DND-41 (cell line): ENCODE measurements at regions not wholly inside any gene's neighbourhood (a gene's known extent, or its start where the extent isn't known, plus 50 kb on each side); places are given as distances from the start of the nearest gene placed in this dataset.

ENCODE experiments used
- ATAC-seq: fragments of 200-7000 bp; cut with Tn5 transposase; 3 replicates; pipeline ENCODE4 v1.9.1; 2021; ENCODE audit warnings: low read depth; ENCODE audit not compliant: insufficient read depth
- DNase-seq: peaks from one replicate; pipeline ENCODE4 v3.0.0-alpha.2; 2020
- H2AFZ ChIP-seq: 2 replicates; pipeline ENCODE4 v1.6.0; 2012; ENCODE audit warnings: low read depth, low read length
- H3K27ac ChIP-seq: 2 replicates; pipeline ENCODE4 v1.5.1; 2012; ENCODE audit warnings: low read length, inconsistent platforms
- H3K27me3 ChIP-seq: fragments of 200-600 bp; sonication (generic); 2 replicates; pipeline ENCODE4 v1.6.0; 2012; ENCODE audit warnings: low read length, mild to moderate bottlenecking, inconsistent platforms; ENCODE audit not compliant: insufficient read depth, poor library complexity
- H3K36me3 ChIP-seq: 2 replicates; pipeline ENCODE4 v1.5.1; 2012; ENCODE audit warnings: low read length, inconsistent platforms; ENCODE audit not compliant: insufficient read depth
- H3K4me1 ChIP-seq: 2 replicates; pipeline ENCODE4 v1.5.1; 2012; ENCODE audit warnings: mild to moderate bottlenecking, low read length; ENCODE audit not compliant: insufficient read depth
- H3K4me2 ChIP-seq: 2 replicates; pipeline ENCODE4 v1.6.0; 2012; ENCODE audit warnings: mild to moderate bottlenecking, moderate library complexity, low read length, inconsistent platforms; ENCODE audit not compliant: insufficient read depth
- H3K4me3 ChIP-seq, 2 experiments: fragments of 200-600 bp in 1 of 2; shearing (Covaris generic) in 1 of 2; 2 replicates each; pipeline ENCODE4 v1.5.1; 2012 to 2016; ENCODE audit warnings: inconsistent platforms in 2 of 2, low read length in 2 of 2, mild to moderate bottlenecking in 2 of 2, low read depth in 1 of 2, moderate library complexity in 1 of 2
- H3K79me2 ChIP-seq: 2 replicates; pipeline ENCODE4 v1.6.0; 2012; ENCODE audit warnings: low read length, inconsistent platforms; ENCODE audit not compliant: insufficient read depth
- H3K9ac ChIP-seq: 2 replicates; pipeline ENCODE4 v1.6.0; 2012; ENCODE audit warnings: low read depth, mild to moderate bottlenecking, inconsistent platforms, low read length, moderate library complexity
- H3K9me3 ChIP-seq: 2 replicates; pipeline ENCODE4 v1.5.1; 2012; ENCODE audit warnings: low read length, moderate library complexity, mild to moderate bottlenecking, inconsistent platforms; ENCODE audit not compliant: insufficient read depth, severe bottlenecking
- H4K20me1 ChIP-seq: 2 replicates; pipeline ENCODE4 v1.6.0; 2012; ENCODE audit warnings: low read length; ENCODE audit not compliant: insufficient read depth
- EZH2 ChIP-seq: IDR thresholded peaks from 3 replicates; pipeline ENCODE4 v1.6.1; 2012; ENCODE audit warnings: borderline replicate concordance, low read depth, mild to moderate bottlenecking, moderate library complexity, low read length, inconsistent platforms; ENCODE audit not compliant: severe bottlenecking
- TF ChIP-seq, protein P1 (sequence below): IDR thresholded peaks from 2 replicates; pipeline ENCODE4 v1.5.1; 2012; ENCODE audit warnings: borderline replicate concordance, low read length, moderate library complexity, mild to moderate bottlenecking; ENCODE audit not compliant: poor library complexity, severe bottlenecking; ENCODE audit errors: extremely low read depth

DNA sequence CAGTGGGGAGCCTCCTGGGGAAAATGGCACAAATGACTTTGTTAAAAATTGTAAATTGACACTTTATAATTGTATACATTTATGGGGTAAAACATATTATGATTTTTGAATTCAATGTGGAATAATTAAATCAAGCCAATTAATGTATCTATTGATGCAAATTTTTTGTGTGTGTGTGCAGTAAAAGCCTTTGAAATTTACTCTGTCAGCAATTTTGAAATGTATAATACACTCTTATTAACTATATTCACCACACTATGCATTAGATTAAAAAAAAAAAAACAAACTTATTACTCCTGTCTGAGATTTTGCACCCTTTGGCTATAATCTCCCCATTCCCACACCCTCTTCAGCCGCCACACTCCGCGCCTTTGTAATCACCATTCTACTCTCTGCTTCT, 119.2 kb downstream of the S1PR1 start:
- Histone ChIP-seq H3K9me3 (peaks cover 2% of the 10 kb centered on the region), H3K79me2 (no peaks in the 10 kb centered on the region), H3K27me3 (no peaks in the 10 kb centered on the region), H2AFZ (no peak overlapping the region; the same call in 1 of the 2 replicates), H3K9ac (peak overlapping the region; percentile 54), H3K4me2 (no peak overlapping the region), H3K4me3 (no peak overlapping the region), H3K4me1 (peaks cover 73% of the 10 kb centered on the region), H4K20me1 (no peaks in the 10 kb centered on the region), H3K27ac (peak overlapping the region; percentile 93), H3K36me3 (no peaks in the 10 kb centered on the region)
- DNase-seq (no peak), ATAC-seq (no peak)
- TF ChIP-seq EZH2 = no peak

DNA sequence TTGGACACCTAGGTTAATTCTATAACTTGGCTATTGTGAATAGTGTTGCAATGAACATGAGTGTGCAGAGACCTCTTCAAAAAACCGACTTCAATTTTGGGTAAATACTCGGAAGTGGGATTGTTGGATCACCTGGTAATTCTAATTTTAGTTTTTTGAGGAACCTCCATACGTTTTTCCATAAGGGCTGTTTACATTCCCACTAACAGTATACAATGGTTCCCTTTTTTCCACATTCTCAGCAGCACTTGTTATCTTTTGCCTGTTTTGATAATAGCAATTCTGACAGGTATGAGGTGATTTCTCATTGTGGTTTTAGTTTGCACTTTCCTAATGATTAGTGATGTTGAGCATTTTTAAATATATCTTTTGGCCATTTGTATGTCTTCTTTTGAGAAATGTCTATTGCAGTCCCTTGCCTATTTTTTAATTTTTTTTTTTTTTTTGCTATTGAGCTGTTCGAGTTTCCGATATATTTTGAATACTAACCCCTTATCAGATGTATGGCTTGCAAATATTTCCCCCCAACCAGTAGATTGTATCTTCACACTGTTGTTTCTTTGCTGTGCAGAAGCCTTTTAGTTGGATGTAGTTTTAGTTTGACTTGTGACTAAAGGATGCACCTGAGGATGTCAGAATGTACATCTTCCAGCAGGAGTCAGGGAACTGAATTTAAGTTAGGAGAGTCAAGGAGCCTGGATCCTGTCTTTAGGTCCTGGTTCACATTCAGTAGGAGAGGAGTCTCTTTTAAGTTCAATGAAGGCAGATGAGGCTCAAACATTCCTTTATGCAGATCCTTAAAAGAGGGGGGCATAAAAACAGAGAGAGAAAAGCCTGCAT, 120.0 kb downstream of the S1PR1 start:
- no peaks in the 10 kb centered on the region for H3K36me3 ChIP-seq
- H4K20me1 ChIP-seq = no peaks in the 10 kb centered on the region
- peaks cover 65% of the 10 kb centered on the region for H3K4me1 ChIP-seq
- DNase-seq = no peak
- peaks cover 2% of the 10 kb centered on the region for H3K9me3 ChIP-seq
- H3K4me2 ChIP-seq = peak overlapping the region; percentile 33
- peak overlapping the region; percentile 93 for H3K27ac ChIP-seq
- H2AFZ ChIP-seq = no peak overlapping the region; the same call in none of the 2 replicates
- peak overlapping the region; percentile 54 for H3K9ac ChIP-seq
- TF ChIP-seq, protein P1, sequence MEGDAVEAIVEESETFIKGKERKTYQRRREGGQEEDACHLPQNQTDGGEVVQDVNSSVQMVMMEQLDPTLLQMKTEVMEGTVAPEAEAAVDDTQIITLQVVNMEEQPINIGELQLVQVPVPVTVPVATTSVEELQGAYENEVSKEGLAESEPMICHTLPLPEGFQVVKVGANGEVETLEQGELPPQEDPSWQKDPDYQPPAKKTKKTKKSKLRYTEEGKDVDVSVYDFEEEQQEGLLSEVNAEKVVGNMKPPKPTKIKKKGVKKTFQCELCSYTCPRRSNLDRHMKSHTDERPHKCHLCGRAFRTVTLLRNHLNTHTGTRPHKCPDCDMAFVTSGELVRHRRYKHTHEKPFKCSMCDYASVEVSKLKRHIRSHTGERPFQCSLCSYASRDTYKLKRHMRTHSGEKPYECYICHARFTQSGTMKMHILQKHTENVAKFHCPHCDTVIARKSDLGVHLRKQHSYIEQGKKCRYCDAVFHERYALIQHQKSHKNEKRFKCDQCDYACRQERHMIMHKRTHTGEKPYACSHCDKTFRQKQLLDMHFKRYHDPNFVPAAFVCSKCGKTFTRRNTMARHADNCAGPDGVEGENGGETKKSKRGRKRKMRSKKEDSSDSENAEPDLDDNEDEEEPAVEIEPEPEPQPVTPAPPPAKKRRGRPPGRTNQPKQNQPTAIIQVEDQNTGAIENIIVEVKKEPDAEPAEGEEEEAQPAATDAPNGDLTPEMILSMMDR = no peak
- H3K27me3 ChIP-seq = no peaks in the 10 kb centered on the region
- peak; percentile 55 for ATAC-seq
- no peaks in the 10 kb centered on the region for H3K79me2 ChIP-seq
- no peak overlapping the region; a peak in 1 of 4 replicates for H3K4me3 ChIP-seq

DNA sequence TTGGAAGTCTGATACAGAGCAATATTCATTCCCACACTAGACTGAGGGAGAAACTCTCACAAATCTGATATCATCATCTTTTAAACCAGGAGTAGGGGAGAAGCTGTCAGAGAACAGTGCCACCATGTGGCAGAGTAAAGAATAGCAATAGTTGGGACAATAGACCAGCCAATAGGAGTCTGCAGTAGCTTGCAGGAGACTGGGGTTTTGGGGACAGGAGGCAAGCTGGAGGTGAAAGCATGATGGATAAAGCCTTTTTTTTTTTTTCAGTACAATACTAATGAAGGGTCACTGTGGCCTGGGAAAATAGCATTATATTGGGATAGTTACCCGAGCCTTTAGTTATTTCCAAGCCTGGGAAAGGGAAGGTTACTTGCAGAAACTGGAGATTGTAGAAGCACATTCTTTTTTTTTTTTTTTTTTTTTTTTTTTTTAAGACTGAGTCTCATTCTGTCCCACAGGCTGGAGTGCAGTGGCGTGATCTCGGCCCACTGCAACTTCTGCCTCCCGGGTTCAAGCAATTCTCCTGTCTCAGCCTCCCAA, 120.7 kb downstream of the S1PR1 start:
- peak overlapping the region; percentile 33; the same call in 1 of the 2 replicates for H3K4me2 ChIP-seq
- H3K9me3 ChIP-seq = peaks cover 2% of the 10 kb centered on the region
- no peak for TF ChIP-seq EZH2
- TF ChIP-seq, protein P1 = peak; percentile 98
- peaks cover 59% of the 10 kb centered on the region for H3K4me1 ChIP-seq
- ATAC-seq (peak; percentile 97), DNase-seq (peak; percentile 90)
- H3K36me3 ChIP-seq = no peaks in the 10 kb centered on the region
- H3K27me3 ChIP-seq = no peaks in the 10 kb centered on the region
- no peak overlapping the region for H2AFZ ChIP-seq
- no peak overlapping the region for H3K4me3 ChIP-seq
- H4K20me1 ChIP-seq = no peaks in the 10 kb centered on the region
- peak overlapping the region; percentile 54 for H3K9ac ChIP-seq
- peak overlapping the region; percentile 93 for H3K27ac ChIP-seq
- no peaks in the 10 kb centered on the region for H3K79me2 ChIP-seq

DNA sequence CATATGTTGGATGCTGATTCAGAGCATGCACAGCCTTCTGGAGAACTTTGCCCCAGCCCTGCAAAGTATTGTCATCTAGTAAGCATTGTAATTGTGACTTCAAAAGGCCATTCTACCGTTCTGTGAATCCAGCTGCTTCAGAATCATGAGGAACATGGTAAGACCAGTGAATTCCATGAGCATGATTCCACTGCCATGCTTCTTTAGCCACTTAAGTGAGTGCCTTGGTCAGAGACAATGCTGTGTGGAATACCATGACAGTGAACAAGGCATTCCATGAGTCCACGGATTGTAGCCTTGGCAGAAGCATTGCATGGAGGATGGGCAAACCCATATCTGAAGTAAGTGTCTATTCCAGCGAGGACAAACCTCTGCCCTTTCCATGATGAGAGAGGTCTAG, 123.7 kb downstream of the S1PR1 start:
- Histone ChIP-seq H3K4me2 (no peak overlapping the region), H3K4me3 (no peak overlapping the region), H3K79me2 (no peaks in the 10 kb centered on the region), H3K27me3 (no peaks in the 10 kb centered on the region), H3K27ac (peak overlapping the region; percentile 2; the same call in 1 of the 2 replicates), H3K9ac (no peak overlapping the region), H3K4me1 (peaks cover 34% of the 10 kb centered on the region), H3K9me3 (peaks cover 2% of the 10 kb centered on the region), H4K20me1 (no peaks in the 10 kb centered on the region), H2AFZ (no peak overlapping the region), H3K36me3 (no peaks in the 10 kb centered on the region)
- no peak for DNase-seq
- TF ChIP-seq EZH2 = no peak
- TF ChIP-seq, protein P1 = no peak
- ATAC-seq = no peak
